ENCODE measurements at regions not wholly inside any gene's neighbourhood (a gene's known extent, or its start where the extent isn't known, plus 50 kb on each side); places are given as distances from the start of the nearest gene placed in this dataset.

DNA sequence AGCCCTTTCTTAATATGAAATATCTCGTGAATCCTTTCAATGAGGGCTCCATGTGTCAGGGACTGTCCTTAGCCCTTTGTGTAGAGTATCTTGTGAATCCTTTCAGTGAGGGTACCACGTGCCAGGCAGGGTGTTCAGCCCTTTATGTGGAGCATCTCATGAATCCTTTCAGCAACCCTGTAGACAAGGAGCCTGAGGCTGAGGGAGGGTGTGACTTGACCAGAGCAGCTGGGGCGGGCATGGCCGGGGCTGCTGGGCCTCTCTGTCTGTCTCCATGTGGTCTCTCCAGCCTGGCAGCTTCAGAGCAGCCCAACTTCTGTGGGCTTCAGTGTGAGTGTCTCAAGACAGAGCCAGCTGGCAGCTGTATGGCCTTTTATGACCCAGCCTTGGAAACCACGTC, 140.2 kb downstream of the AACS start:
- TF ChIP-seq, protein P1, sequence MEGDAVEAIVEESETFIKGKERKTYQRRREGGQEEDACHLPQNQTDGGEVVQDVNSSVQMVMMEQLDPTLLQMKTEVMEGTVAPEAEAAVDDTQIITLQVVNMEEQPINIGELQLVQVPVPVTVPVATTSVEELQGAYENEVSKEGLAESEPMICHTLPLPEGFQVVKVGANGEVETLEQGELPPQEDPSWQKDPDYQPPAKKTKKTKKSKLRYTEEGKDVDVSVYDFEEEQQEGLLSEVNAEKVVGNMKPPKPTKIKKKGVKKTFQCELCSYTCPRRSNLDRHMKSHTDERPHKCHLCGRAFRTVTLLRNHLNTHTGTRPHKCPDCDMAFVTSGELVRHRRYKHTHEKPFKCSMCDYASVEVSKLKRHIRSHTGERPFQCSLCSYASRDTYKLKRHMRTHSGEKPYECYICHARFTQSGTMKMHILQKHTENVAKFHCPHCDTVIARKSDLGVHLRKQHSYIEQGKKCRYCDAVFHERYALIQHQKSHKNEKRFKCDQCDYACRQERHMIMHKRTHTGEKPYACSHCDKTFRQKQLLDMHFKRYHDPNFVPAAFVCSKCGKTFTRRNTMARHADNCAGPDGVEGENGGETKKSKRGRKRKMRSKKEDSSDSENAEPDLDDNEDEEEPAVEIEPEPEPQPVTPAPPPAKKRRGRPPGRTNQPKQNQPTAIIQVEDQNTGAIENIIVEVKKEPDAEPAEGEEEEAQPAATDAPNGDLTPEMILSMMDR (IDR thresholded peaks at IDR 0.05; ENCODE audit: insufficient read depth, low read length) = no peak
- TF ChIP-seq, protein P2, sequence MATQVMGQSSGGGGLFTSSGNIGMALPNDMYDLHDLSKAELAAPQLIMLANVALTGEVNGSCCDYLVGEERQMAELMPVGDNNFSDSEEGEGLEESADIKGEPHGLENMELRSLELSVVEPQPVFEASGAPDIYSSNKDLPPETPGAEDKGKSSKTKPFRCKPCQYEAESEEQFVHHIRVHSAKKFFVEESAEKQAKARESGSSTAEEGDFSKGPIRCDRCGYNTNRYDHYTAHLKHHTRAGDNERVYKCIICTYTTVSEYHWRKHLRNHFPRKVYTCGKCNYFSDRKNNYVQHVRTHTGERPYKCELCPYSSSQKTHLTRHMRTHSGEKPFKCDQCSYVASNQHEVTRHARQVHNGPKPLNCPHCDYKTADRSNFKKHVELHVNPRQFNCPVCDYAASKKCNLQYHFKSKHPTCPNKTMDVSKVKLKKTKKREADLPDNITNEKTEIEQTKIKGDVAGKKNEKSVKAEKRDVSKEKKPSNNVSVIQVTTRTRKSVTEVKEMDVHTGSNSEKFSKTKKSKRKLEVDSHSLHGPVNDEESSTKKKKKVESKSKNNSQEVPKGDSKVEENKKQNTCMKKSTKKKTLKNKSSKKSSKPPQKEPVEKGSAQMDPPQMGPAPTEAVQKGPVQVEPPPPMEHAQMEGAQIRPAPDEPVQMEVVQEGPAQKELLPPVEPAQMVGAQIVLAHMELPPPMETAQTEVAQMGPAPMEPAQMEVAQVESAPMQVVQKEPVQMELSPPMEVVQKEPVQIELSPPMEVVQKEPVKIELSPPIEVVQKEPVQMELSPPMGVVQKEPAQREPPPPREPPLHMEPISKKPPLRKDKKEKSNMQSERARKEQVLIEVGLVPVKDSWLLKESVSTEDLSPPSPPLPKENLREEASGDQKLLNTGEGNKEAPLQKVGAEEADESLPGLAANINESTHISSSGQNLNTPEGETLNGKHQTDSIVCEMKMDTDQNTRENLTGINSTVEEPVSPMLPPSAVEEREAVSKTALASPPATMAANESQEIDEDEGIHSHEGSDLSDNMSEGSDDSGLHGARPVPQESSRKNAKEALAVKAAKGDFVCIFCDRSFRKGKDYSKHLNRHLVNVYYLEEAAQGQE (IDR thresholded peaks at IDR 0.05; ENCODE audit: insufficient replicate concordance, low read depth) = no peak
- TF ChIP-seq POLR2AphosphoS5 (IDR thresholded peaks at IDR 0.05; ENCODE audit: low read depth) = no peak

Measured in HL-60 (cell line).